Nephron (organoid): ENCODE measurements at regions not wholly inside any gene's neighbourhood (a gene's known extent, or its start where the extent isn't known, plus 50 kb on each side); places are given as distances from the start of the nearest gene placed in this dataset.

Experiments used
- H3K27ac Mint-ChIP-seq, 3 experiments: 2 replicates each; pipeline ENCODE4 v1.8.0; 2020; ENCODE audit warnings: mixed read lengths in 3 of 3, mild to moderate bottlenecking in 2 of 3, moderate library complexity in 1 of 3
- H3K27me3 Mint-ChIP-seq: 2 replicates; pipeline ENCODE4 v1.8.0; 2021; ENCODE audit warnings: low read depth, mild to moderate bottlenecking, moderate library complexity, mixed read lengths
- H3K36me3 Mint-ChIP-seq: 2 replicates; pipeline ENCODE4 v1.8.0; 2020; ENCODE audit warnings: low read depth, mixed read lengths
- H3K4me1 Mint-ChIP-seq: 2 replicates; pipeline ENCODE4 v1.8.0; 2020; ENCODE audit warnings: mixed read lengths
- H3K4me3 Mint-ChIP-seq, 3 experiments: 2 replicates each; pipeline ENCODE4 v1.8.0; 2020; ENCODE audit warnings: mild to moderate bottlenecking in 3 of 3, mixed read lengths in 3 of 3, moderate library complexity in 2 of 3
- H3K9me3 Mint-ChIP-seq: 2 replicates; pipeline ENCODE4 v1.8.0; 2020; ENCODE audit warnings: mixed read lengths
- CTCF ChIP-seq, 3 experiments: fragments of 200-600 bp; sonication (generic); IDR thresholded peaks; one replicate each; pipeline ENCODE4 v1.5.0; 2021; ENCODE audit warnings: antibody characterized with exemption in 3 of 3; ENCODE audit not compliant: unreplicated experiment in 3 of 3

- Mint-ChIP-seq H3K9me3 (no peaks in the 10 kb centered on the region), H3K4me3 (peak overlapping the region in 2 of 3 experiments; percentile 10 to 28), H3K36me3 (peaks cover 14% of the 10 kb centered on the region), H3K4me1 (peaks cover 20% of the 10 kb centered on the region), H3K27ac (peak overlapping the region; percentile 80 to 88 (median 85)), H3K27me3 (no peaks in the 10 kb centered on the region)
- TF ChIP-seq CTCF (IDR thresholded peaks at IDR 0.05; ENCODE audit: unreplicated experiment in 3 of 3) = no peak
Measured at GRCh38 chr21:16258844-16259611, 529.2 kb downstream of the USP25 start.

- no peak for TF ChIP-seq CTCF (IDR thresholded peaks at IDR 0.05; ENCODE audit: unreplicated experiment in 3 of 3)
- H3K4me3 Mint-ChIP-seq = no peak overlapping the region
- H3K9me3 Mint-ChIP-seq = peaks cover 4% of the 10 kb centered on the region
- peaks cover 20% of the 10 kb centered on the region for H3K4me1 Mint-ChIP-seq
- H3K36me3 Mint-ChIP-seq = peaks cover 27% of the 10 kb centered on the region
- H3K27ac Mint-ChIP-seq = no peak overlapping the region
- H3K27me3 Mint-ChIP-seq = no peaks in the 10 kb centered on the region
Measured at GRCh38 chr21:16262091-16262490, 532.3 kb downstream of the USP25 start.

- H3K4me3 Mint-ChIP-seq = no peak overlapping the region
Measured at GRCh38 chr21:16264319-16264718, 534.5 kb downstream of the USP25 start.

DNA sequence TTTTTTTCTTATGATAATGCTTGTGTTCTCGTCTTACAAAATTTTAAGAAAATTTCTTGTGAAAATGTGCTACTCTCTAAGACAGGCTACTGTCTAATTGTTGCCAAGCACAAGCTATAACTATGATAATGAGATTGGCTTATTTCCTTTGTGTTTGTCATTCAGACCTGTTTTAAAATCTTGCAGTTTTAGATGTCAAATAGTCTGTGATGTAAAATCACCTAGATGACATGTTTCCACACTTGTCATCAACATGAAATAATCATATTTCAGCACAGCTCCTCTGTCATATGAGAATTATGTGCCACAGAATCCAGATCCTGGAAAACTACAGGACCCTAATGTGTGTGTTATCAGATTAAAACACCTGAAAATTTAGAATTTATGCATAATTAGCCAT lies 539.7 kb downstream of the USP25 start:
- Mint-ChIP-seq H3K27me3 (no peaks in the 10 kb centered on the region), H3K27ac (no peak overlapping the region), H3K9me3 (peaks cover 4% of the 10 kb centered on the region), H3K36me3 (peaks cover 47% of the 10 kb centered on the region), H3K4me1 (peaks cover 5% of the 10 kb centered on the region), H3K4me3 (no peak overlapping the region)
- no peak for TF ChIP-seq CTCF (IDR thresholded peaks at IDR 0.05; ENCODE audit: unreplicated experiment in 3 of 3)

More at GRCh38 chr21:16264319-16264718, 534.5 kb downstream of the USP25 start:
- no peak overlapping the region for H3K27ac Mint-ChIP-seq
- H3K27me3 Mint-ChIP-seq = no peaks in the 10 kb centered on the region
- peaks cover 36% of the 10 kb centered on the region for H3K36me3 Mint-ChIP-seq
- TF ChIP-seq CTCF (IDR thresholded peaks at IDR 0.05; ENCODE audit: unreplicated experiment in 3 of 3) = no peak
- peaks cover 6% of the 10 kb centered on the region for H3K4me1 Mint-ChIP-seq
- H3K9me3 Mint-ChIP-seq = peaks cover 4% of the 10 kb centered on the region

DNA sequence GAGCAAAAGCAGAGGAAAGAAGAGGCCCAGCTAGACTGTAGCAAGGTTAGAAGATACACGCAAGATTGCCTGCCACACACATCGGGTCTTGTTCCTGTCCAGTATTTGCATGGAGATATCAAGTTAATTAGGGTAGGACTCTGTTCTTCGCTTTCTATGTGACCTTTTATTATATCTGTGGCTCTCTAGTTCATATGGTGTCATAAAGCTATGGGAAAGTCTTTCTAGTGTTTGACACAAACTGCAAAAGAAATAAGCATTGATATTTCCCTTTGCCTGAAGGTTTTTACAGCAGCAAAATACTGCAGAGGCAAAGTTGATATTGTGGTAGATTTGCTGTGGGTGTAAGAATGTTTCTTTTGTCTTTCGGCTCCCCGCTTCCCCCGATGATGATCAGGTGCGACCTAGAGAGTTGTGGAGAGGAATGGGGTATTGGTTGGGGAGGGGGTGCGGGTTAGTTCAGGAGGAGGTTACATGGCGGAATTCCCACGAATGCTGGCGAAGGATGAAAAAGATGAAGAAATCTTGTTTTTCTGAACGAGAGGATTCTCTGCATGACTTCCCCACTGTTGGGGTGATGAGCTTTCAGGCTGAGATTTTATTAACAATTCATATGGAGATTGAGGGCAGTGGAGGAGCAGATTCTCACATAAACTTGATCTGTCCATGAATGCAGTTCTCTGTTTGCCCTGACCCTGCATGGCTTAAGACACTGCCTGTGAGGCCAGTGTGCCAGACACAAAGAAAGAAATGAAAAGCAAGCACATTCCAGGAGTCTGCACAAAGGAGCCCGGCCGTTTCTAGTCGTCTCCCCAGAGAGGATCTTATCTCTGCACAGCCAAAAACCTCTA lies 550.2 kb downstream of the USP25 start:
- no peak for TF ChIP-seq CTCF (IDR thresholded peaks at IDR 0.05; ENCODE audit: unreplicated experiment in 3 of 3)
- Mint-ChIP-seq H3K4me3 (peak overlapping the region; percentile 67 to 82 (median 82)), H3K27me3 (no peaks in the 10 kb centered on the region), H3K27ac (peak overlapping the region; percentile 99 to 100 (median 100)), H3K4me1 (peaks cover 61% of the 10 kb centered on the region), H3K9me3 (no peaks in the 10 kb centered on the region), H3K36me3 (peaks cover 26% of the 10 kb centered on the region)
